ENCODE measurements at regions not wholly inside any gene's neighbourhood (a gene's known extent, or its start where the extent isn't known, plus 50 kb on each side); places are given as distances from the start of the nearest gene placed in this dataset.
A peak's percentile ranks its signal among the peaks of the same experiment; 100 is the strongest.

DNA sequence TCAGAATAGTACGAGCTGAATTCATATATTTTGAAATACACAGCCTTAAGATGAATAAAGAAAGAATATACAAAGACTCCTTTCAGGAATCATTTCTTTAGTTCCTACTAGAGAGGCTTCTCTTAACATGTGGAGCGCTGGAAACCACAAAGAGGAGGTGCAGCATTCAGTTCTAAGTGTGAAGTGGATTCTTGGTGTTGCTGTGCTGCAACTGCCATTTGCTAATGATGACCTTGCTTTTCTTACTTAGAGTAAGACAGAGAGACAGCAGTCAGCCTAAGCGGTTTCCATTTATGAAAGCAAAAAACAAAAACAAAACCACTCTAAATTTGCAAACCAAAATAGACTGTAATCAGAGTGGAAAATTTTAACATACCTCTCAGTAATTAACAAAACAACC, 629.0 kb downstream of the EPHA7 start:
- intact Hi-C loops (cut with micrococcal nuclease; ENCODE audit: unreplicated experiment), result no loop called here
- ChIA-PET RAD21 (ENCODE audit: unreplicated experiment) (no interaction called here), CTCF (interaction anchor here (1.2 to 1.4 kb wide), 2 partner anchors 12 to 20 kb away, joined by 3 to 6 read pairs; no protein-coding TSS in a partner anchor), POLR2A (no interaction called here), SMC1A (ENCODE audit: uncharacterized antibody, unreplicated experiment) (no interaction called here)
- no peaks in the 10 kb centered on the region for H4K20me1 ChIP-seq (ENCODE audit: control insufficient read depth, insufficient read depth)
- no peak overlapping the region for H2AFZ ChIP-seq (ENCODE audit: control insufficient read depth, low read depth, low read length)
- H3K27ac ChIP-seq (ENCODE audit: control insufficient read depth, insufficient read depth), result no peak overlapping the region
- ATAC-seq, result peak; percentile 68
- H3K27me3 ChIP-seq (replicated peaks in 1 of 2; ENCODE audit: control insufficient read depth in 2 of 2, insufficient read depth in 2 of 2, low read length in 1 of 2), result no peaks in the 10 kb centered on the region; a peak in 1 of 4 replicates
- H3K9ac ChIP-seq (ENCODE audit: control insufficient read depth, insufficient read depth, low read length), result no peak overlapping the region
- BruUV-seq (replicated peaks), result no TSS peak
- in situ Hi-C loops (cut with MboI), result no loop called here
- 0% methylated on average over 3 of the region's 3 CpGs for WGBS (ENCODE audit: insufficient coverage, insufficient replicate concordance, low lambda C conversion rate, missing lambda C conversion rate)
- no peak overlapping the region for H3K4me3 ChIP-seq
- no peaks in the 10 kb centered on the region for H3K79me2 ChIP-seq (ENCODE audit: control insufficient read depth, insufficient read depth, low read length)
- DNase-seq (ENCODE audit: low read depth, low spot score), result no peak
- FAIRE-seq, result no peak
- TF ChIP-seq CEBPB (IDR thresholded peaks at IDR 0.05; ENCODE audit: borderline replicate concordance in 1 of 2, low read depth in 2 of 2, low read length in 2 of 2) (no peak), IKZF2 (IDR thresholded peaks at IDR 0.05) (no peak), NFYA (IDR thresholded peaks at IDR 0.05; ENCODE audit: borderline replicate concordance, low read depth, low read length) (no peak), ESRRA (IDR thresholded peaks at IDR 0.05; ENCODE audit: low read length) (no peak), YBX1 (IDR thresholded peaks at IDR 0.05) (no peak), CBFB (IDR thresholded peaks at IDR 0.05; ENCODE audit: low read depth) (no peak), MAX (IDR thresholded peaks at IDR 0.05; ENCODE audit: low read depth, low read length) (no peak), WRNIP1 (IDR thresholded peaks at IDR 0.05; ENCODE audit: borderline replicate concordance, low read depth, low read length) (no peak), NFXL1 (IDR thresholded peaks at IDR 0.05; ENCODE audit: borderline replicate concordance) (no peak), GATAD2B (conservative IDR thresholded peaks at IDR 0.05; ENCODE audit: low read depth) (no peak), SREBF2 (IDR thresholded peaks at IDR 0.05; ENCODE audit: low read length) (no peak), NR2C2 (IDR thresholded peaks at IDR 0.05; ENCODE audit: borderline replicate concordance, control insufficient read depth, insufficient read length, low read depth) (no peak), MTA2 (IDR thresholded peaks at IDR 0.05; ENCODE audit: low read depth) (no peak), ZNF274 (IDR thresholded peaks at IDR 0.05; ENCODE audit: insufficient read depth, insufficient read length) (no peak)
- TF ChIP-seq, protein P1, sequence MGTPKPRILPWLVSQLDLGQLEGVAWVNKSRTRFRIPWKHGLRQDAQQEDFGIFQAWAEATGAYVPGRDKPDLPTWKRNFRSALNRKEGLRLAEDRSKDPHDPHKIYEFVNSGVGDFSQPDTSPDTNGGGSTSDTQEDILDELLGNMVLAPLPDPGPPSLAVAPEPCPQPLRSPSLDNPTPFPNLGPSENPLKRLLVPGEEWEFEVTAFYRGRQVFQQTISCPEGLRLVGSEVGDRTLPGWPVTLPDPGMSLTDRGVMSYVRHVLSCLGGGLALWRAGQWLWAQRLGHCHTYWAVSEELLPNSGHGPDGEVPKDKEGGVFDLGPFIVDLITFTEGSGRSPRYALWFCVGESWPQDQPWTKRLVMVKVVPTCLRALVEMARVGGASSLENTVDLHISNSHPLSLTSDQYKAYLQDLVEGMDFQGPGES (IDR thresholded peaks at IDR 0.05), result no peak
- no peaks in the 10 kb centered on the region for H3K4me1 ChIP-seq (ENCODE audit: control insufficient read depth, insufficient read depth, low read length)
- H3K4me2 ChIP-seq (ENCODE audit: control insufficient read depth, insufficient read depth), result no peak overlapping the region
- H3K36me3 ChIP-seq (ENCODE audit: control insufficient read depth in 2 of 2, insufficient read depth in 2 of 2, low read length in 1 of 2), result no peaks in the 10 kb centered on the region
- no peaks in the 10 kb centered on the region for H3K9me3 ChIP-seq (replicated peaks; ENCODE audit: control insufficient read depth, insufficient read depth, low read length)

All from GM12878 (cell line).